H1 (cell line): ENCODE measurements at regions not wholly inside any gene's neighbourhood (a gene's known extent, or its start where the extent isn't known, plus 50 kb on each side); places are given as distances from the start of the nearest gene placed in this dataset.

ENCODE experiments used
- CTCF ChIP-seq, 3 experiments: IDR thresholded peaks; 1 replicate in 2 of 3; 2 replicates in 1 of 3; pipeline versions ENCODE4 v1.5.1 to v1.6.1; 2011; ENCODE audit warnings: low read length in 3 of 3, mild to moderate bottlenecking in 3 of 3, inconsistent platforms in 2 of 3, low read depth in 1 of 3, moderate library complexity in 1 of 3; ENCODE audit not compliant: insufficient read depth in 1 of 3; ENCODE audit errors: control extremely low read depth in 1 of 3
- RXRA ChIP-seq: IDR thresholded peaks from 2 replicates; pipeline ENCODE4 v1.6.1; 2011; ENCODE audit warnings: low read depth, mild to moderate bottlenecking, low read length, moderate library complexity; ENCODE audit not compliant: insufficient read depth

GRCh38 chrX:82973646-82974045, 534.4 kb upstream of the POU3F4 start:
- TF ChIP-seq RXRA (no peak), CTCF (IDR thresholded peaks at IDR 0.05; ENCODE audit: control extremely low read depth in 1 of 3, insufficient read depth in 1 of 3, low read depth in 1 of 3, low read length in 3 of 3) (no peak)
